Keratinocyte (primary cell): ENCODE measurements at regions not wholly inside any gene's neighbourhood (a gene's known extent, or its start where the extent isn't known, plus 50 kb on each side); places are given as distances from the start of the nearest gene placed in this dataset.

Experiments
- DNase-seq: peaks from one replicate; pipeline ENCODE4 v3.0.0-alpha.2; 2011; ENCODE audit warnings: low read depth, missing footprints, low spot score
- FAIRE-seq: peaks from 2 replicates; lab custom pipeline; 2011; peaks lifted over from hg19 to GRCh38; lab: Jason Lieb, UNC
- H2AFZ ChIP-seq: 2 replicates; pipeline ENCODE4 v1.6.0; 2012; ENCODE audit warnings: low read length, control low read depth, inconsistent platforms; ENCODE audit not compliant: control insufficient read depth
- H3K27ac ChIP-seq: 2 replicates; pipeline ENCODE4 v1.5.1; 2011; ENCODE audit warnings: low read length; ENCODE audit not compliant: control insufficient read depth, insufficient read depth
- H3K27me3 ChIP-seq: 3 replicates; pipeline ENCODE4 v1.6.0; 2011; ENCODE audit warnings: low read length; ENCODE audit not compliant: control insufficient read depth, insufficient read depth; ENCODE audit errors: extremely low read depth
- H3K36me3 ChIP-seq, 2 experiments: 2 replicates in 1 of 2; 3 replicates in 1 of 2; pipeline ENCODE4 v1.5.1; 2011; ENCODE audit warnings: low read length in 2 of 2, mild to moderate bottlenecking in 1 of 2; ENCODE audit not compliant: control insufficient read depth in 2 of 2, insufficient read depth in 2 of 2; ENCODE audit errors: extremely low read depth in 1 of 2
- H3K4me1 ChIP-seq: 3 replicates; pipeline ENCODE4 v1.5.1; 2011; ENCODE audit warnings: low read length; ENCODE audit not compliant: control insufficient read depth, insufficient read depth; ENCODE audit errors: extremely low read depth
- H3K4me2 ChIP-seq: 3 replicates; pipeline ENCODE4 v1.6.0; 2011; ENCODE audit warnings: low read depth, low read length; ENCODE audit not compliant: control insufficient read depth, insufficient read depth; ENCODE audit errors: extremely low read depth
- H3K4me3 ChIP-seq, 3 experiments: fragments of 200-600 bp in 1 of 3; sonication (generic) in 1 of 3; 2 replicates in 2 of 3; 3 replicates in 1 of 3; pipeline ENCODE4 v1.5.1; 2011 to 2016; ENCODE audit warnings: low read length in 3 of 3, mild to moderate bottlenecking in 3 of 3, control low read depth in 2 of 3, inconsistent platforms in 1 of 3, low read depth in 1 of 3, mixed read lengths in 1 of 3, mixed run types in 1 of 3, moderate library complexity in 1 of 3; ENCODE audit not compliant: control insufficient read depth in 2 of 3, insufficient read depth in 2 of 3; ENCODE audit errors: extremely low read depth in 1 of 3
- H3K79me2 ChIP-seq: 2 replicates; pipeline ENCODE4 v1.6.0; 2012; ENCODE audit warnings: low read length; ENCODE audit not compliant: control insufficient read depth, insufficient read depth
- H3K9ac ChIP-seq: 3 replicates; pipeline ENCODE4 v1.6.0; 2011; ENCODE audit warnings: low read length; ENCODE audit not compliant: control insufficient read depth, insufficient read depth; ENCODE audit errors: extremely low read depth
- H3K9me1 ChIP-seq: 3 replicates; pipeline ENCODE4 v1.6.0; 2011; ENCODE audit warnings: low read length; ENCODE audit not compliant: control insufficient read depth, insufficient read depth; ENCODE audit errors: extremely low read depth
- H3K9me3 ChIP-seq: 2 replicates; pipeline ENCODE4 v1.5.1; 2012; ENCODE audit warnings: low read depth, low read length; ENCODE audit not compliant: control insufficient read depth
- H4K20me1 ChIP-seq: 3 replicates; pipeline ENCODE4 v1.6.0; 2011; ENCODE audit warnings: low read length; ENCODE audit not compliant: control insufficient read depth, insufficient read depth; ENCODE audit errors: extremely low read depth
- CTCF ChIP-seq, 3 experiments: IDR thresholded peaks in 1 of 3; conservative IDR thresholded peaks in 1 of 3; optimal IDR thresholded peaks in 1 of 3; 2 replicates in 2 of 3; 3 replicates in 1 of 3; pipeline versions ENCODE3 to v1.5.1; 2011; ENCODE audit warnings: low read length in 3 of 3, mild to moderate bottlenecking in 3 of 3, moderate library complexity in 2 of 3, control low read depth in 1 of 3, inconsistent platforms in 1 of 3; ENCODE audit not compliant: insufficient read depth in 2 of 3; ENCODE audit errors: extremely low read depth in 1 of 3
- EZH2 ChIP-seq: IDR thresholded peaks from one replicate; pipeline ENCODE4 v1.6.1; 2012; ENCODE audit warnings: inconsistent platforms, mild to moderate bottlenecking, low read length, moderate library complexity
- dilution Hi-C: fragments of 300-500 bp; cut with MboI; formaldehyde crosslinking; loops from one replicate; pipeline ENCODE4 v1.7.0; 2020; ENCODE audit warnings: low sequenced_read_pairs; ENCODE audit not compliant: extremely low pct_ligation_motif_present

GRCh38 chrX:35557916-35558315 lies 240.2 kb upstream of the MAGEB16 start:
- H2AFZ ChIP-seq = no peak overlapping the region
- FAIRE-seq (no peak), DNase-seq (no peak)
- no peaks in the 10 kb centered on the region for H3K9me1 ChIP-seq
- no peak overlapping the region for H3K27ac ChIP-seq
- dilution Hi-C loops = no loop called here
- H3K9ac ChIP-seq = no peak overlapping the region
- H4K20me1 ChIP-seq = no peaks in the 10 kb centered on the region
- no peak overlapping the region for H3K4me3 ChIP-seq
- H3K4me1 ChIP-seq = no peaks in the 10 kb centered on the region
- no peak overlapping the region for H3K4me2 ChIP-seq
- no peaks in the 10 kb centered on the region for H3K36me3 ChIP-seq
- H3K79me2 ChIP-seq = no peaks in the 10 kb centered on the region
- H3K9me3 ChIP-seq = no peaks in the 10 kb centered on the region
- no peaks in the 10 kb centered on the region for H3K27me3 ChIP-seq
- TF ChIP-seq CTCF (optimal IDR thresholded peaks at IDR 0.05 in 1 of 3, IDR thresholded peaks at IDR 0.05 in 1 of 3, conservative IDR thresholded peaks at IDR 0.05 in 1 of 3; ENCODE audit: extremely low read depth in 1 of 3, insufficient read depth in 2 of 3, low read length in 3 of 3) = no peak
- no peak for TF ChIP-seq EZH2

DNA sequence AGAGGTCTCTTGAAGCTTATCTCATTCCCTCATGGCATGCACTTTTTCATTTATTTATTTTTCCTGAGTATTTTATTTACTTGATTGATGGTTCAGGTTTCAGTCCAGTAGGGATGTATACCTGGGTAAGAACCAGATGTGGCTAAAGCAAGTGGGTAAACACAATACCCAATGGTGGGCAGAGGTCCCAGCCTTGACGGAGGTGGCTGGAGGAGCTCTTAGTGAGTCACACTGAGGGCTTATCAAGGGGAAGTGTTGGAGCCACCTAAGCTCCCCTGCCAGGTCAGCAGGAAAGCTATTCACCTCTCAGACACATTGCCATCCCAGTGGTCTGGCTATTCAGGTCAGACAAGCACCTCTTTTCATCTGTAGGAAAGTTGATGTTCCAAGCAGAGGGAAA lies 236.2 kb upstream of the MAGEB16 start:
- Histone ChIP-seq H3K36me3 (no peaks in the 10 kb centered on the region), H3K79me2 (no peaks in the 10 kb centered on the region), H3K9ac (no peak overlapping the region), H3K27ac (no peak overlapping the region), H3K4me3 (no peak overlapping the region), H3K27me3 (no peaks in the 10 kb centered on the region), H3K4me1 (no peaks in the 10 kb centered on the region), H3K9me1 (no peaks in the 10 kb centered on the region), H3K9me3 (no peaks in the 10 kb centered on the region), H3K4me2 (no peak overlapping the region), H2AFZ (no peak overlapping the region), H4K20me1 (no peaks in the 10 kb centered on the region)
- DNase-seq (no peak), FAIRE-seq (no peak)
- TF ChIP-seq EZH2 (no peak), CTCF (optimal IDR thresholded peaks at IDR 0.05 in 1 of 3, IDR thresholded peaks at IDR 0.05 in 1 of 3, conservative IDR thresholded peaks at IDR 0.05 in 1 of 3; ENCODE audit: extremely low read depth in 1 of 3, insufficient read depth in 2 of 3, low read length in 3 of 3) (no peak)
- dilution Hi-C loops = no loop called here
